ENCODE measurements at regions not wholly inside any gene's neighbourhood (a gene's known extent, or its start where the extent isn't known, plus 50 kb on each side); places are given as distances from the start of the nearest gene placed in this dataset.

DNA sequence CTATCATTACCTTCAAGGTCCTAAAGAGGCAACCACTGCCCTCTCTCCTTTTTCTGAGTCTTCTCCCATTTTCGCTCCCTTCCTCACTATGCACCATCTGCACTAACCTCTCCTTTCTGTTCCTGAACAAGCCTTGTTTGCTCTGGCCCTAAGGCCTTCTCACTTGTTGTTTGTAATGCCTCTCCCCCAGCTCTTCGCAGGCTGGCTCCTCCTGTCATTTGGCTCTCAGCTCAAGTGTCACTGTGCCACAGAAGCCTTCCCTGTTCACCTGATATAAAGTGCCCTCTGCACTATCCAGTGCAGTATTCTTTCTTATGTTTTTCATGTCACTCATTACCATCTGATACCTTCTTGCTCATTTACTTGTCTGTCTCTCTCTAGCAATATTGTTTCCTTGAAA, 303.7 kb downstream of the KCNN2 start:
- Histone ChIP-seq H3K27me3 (ENCODE audit: insufficient read depth, low read length) (no peaks in the 10 kb centered on the region), H2AFZ (ENCODE audit: low read depth, low read length, poor library complexity, severe bottlenecking) (no peak overlapping the region), H3K9ac (ENCODE audit: low read length) (no peak overlapping the region), H3K4me2 (ENCODE audit: low read length) (no peak overlapping the region), H3K4me1 (ENCODE audit: control insufficient read depth in 1 of 2, insufficient read depth in 2 of 2, low read length in 2 of 2) (no peaks in the 10 kb centered on the region), H3K36me3 (ENCODE audit: control insufficient read depth in 1 of 2, insufficient read depth in 2 of 2, low read length in 2 of 2) (no peaks in the 10 kb centered on the region), H3K79me2 (ENCODE audit: insufficient read depth, low read length) (no peaks in the 10 kb centered on the region), H3K27ac (ENCODE audit: low read depth, low read length) (no peak overlapping the region), H3K4me3 (replicated peaks in 1 of 2; ENCODE audit: low read depth in 1 of 2, low read length in 2 of 2) (no peak overlapping the region), H3K9me3 (ENCODE audit: control insufficient read depth in 1 of 2, insufficient read depth in 1 of 2, low read depth in 1 of 2, low read length in 2 of 2) (no peaks in the 10 kb centered on the region), H4K20me1 (ENCODE audit: insufficient read depth) (no peaks in the 10 kb centered on the region), H3K9me2 (ENCODE audit: insufficient read depth) (no peaks in the 10 kb centered on the region)
- no peak for ATAC-seq
- TF ChIP-seq JUND (IDR thresholded peaks at IDR 0.05) (no peak), EZH2phosphoT487 (IDR thresholded peaks at IDR 0.05; ENCODE audit: borderline replicate concordance) (no peak), CBX3 (IDR thresholded peaks at IDR 0.05; ENCODE audit: low read depth) (no peak), ELF1 (IDR thresholded peaks at IDR 0.05; ENCODE audit: borderline replicate concordance, low read depth) (no peak), SRF (IDR thresholded peaks at IDR 0.05; ENCODE audit: low read depth) (no peak), SP1 (IDR thresholded peaks at IDR 0.05; ENCODE audit: low read depth) (no peak), EGR1 (IDR thresholded peaks at IDR 0.05; ENCODE audit: low read depth) (no peak), EZH2 (IDR thresholded peaks at IDR 0.05) (no peak), ZNF274 (IDR thresholded peaks at IDR 0.05; ENCODE audit: low read depth, low read length) (no peak), MAX (IDR thresholded peaks at IDR 0.05) (no peak), TCF7L2 (IDR thresholded peaks at IDR 0.05; ENCODE audit: borderline replicate concordance, extremely low read depth, insufficient read depth, insufficient read length) (no peak)
- ChIA-PET POLR2A (no interaction called here), RAD21 (ENCODE audit: low non-redundant PET in 1 of 2, low total read pairs in 2 of 2, uncharacterized antibody in 2 of 2, unreplicated experiment in 2 of 2) (no interaction called here), CTCF (no interaction called here)
- intact Hi-C loops (cut with micrococcal nuclease): no loop called here
- BruUV-seq (replicated peaks): no TSS peak
- no peak for DNase-seq (ENCODE audit: low read depth, low spot score)

GRCh38 chr5:114660791-114661190, 298.9 kb downstream of the KCNN2 start:
- no TSS peak for BruUV-seq (replicated peaks)

More at GRCh38 chr5:114660791-114661190, 298.9 kb downstream of the KCNN2 start:
- Histone ChIP-seq H2AFZ (ENCODE audit: low read depth, low read length, poor library complexity, severe bottlenecking) (no peak overlapping the region), H3K4me3 (replicated peaks in 1 of 2; ENCODE audit: low read depth in 1 of 2, low read length in 2 of 2) (no peak overlapping the region), H3K27me3 (ENCODE audit: insufficient read depth, low read length) (no peaks in the 10 kb centered on the region), H3K9me2 (ENCODE audit: insufficient read depth) (no peaks in the 10 kb centered on the region), H3K27ac (ENCODE audit: low read depth, low read length) (no peak overlapping the region), H3K9me3 (ENCODE audit: control insufficient read depth in 1 of 2, insufficient read depth in 1 of 2, low read depth in 1 of 2, low read length in 2 of 2) (no peaks in the 10 kb centered on the region), H3K36me3 (ENCODE audit: control insufficient read depth in 1 of 2, insufficient read depth in 2 of 2, low read length in 2 of 2) (no peaks in the 10 kb centered on the region), H3K9ac (ENCODE audit: low read length) (no peak overlapping the region), H3K4me1 (ENCODE audit: control insufficient read depth in 1 of 2, insufficient read depth in 2 of 2, low read length in 2 of 2) (no peaks in the 10 kb centered on the region), H4K20me1 (ENCODE audit: insufficient read depth) (no peaks in the 10 kb centered on the region), H3K4me2 (ENCODE audit: low read length) (no peak overlapping the region), H3K79me2 (ENCODE audit: insufficient read depth, low read length) (no peaks in the 10 kb centered on the region)
- TF ChIP-seq ZNF274 (IDR thresholded peaks at IDR 0.05; ENCODE audit: low read depth, low read length): no peak
- no peak for TF ChIP-seq POLR2A (IDR thresholded peaks at IDR 0.05; ENCODE audit: borderline replicate concordance, extremely low read depth, insufficient read depth, insufficient read length)
- TF ChIP-seq, protein P1, sequence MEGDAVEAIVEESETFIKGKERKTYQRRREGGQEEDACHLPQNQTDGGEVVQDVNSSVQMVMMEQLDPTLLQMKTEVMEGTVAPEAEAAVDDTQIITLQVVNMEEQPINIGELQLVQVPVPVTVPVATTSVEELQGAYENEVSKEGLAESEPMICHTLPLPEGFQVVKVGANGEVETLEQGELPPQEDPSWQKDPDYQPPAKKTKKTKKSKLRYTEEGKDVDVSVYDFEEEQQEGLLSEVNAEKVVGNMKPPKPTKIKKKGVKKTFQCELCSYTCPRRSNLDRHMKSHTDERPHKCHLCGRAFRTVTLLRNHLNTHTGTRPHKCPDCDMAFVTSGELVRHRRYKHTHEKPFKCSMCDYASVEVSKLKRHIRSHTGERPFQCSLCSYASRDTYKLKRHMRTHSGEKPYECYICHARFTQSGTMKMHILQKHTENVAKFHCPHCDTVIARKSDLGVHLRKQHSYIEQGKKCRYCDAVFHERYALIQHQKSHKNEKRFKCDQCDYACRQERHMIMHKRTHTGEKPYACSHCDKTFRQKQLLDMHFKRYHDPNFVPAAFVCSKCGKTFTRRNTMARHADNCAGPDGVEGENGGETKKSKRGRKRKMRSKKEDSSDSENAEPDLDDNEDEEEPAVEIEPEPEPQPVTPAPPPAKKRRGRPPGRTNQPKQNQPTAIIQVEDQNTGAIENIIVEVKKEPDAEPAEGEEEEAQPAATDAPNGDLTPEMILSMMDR (IDR thresholded peaks at IDR 0.05 in 2 of 3, conservative IDR thresholded peaks at IDR 0.05 in 1 of 3; ENCODE audit: borderline replicate concordance in 1 of 3, insufficient read depth in 1 of 3, low read depth in 2 of 3, low read length in 2 of 3): no peak
- TF ChIP-seq CBX3 (IDR thresholded peaks at IDR 0.05; ENCODE audit: low read depth): no peak
- TF ChIP-seq, protein P2, sequence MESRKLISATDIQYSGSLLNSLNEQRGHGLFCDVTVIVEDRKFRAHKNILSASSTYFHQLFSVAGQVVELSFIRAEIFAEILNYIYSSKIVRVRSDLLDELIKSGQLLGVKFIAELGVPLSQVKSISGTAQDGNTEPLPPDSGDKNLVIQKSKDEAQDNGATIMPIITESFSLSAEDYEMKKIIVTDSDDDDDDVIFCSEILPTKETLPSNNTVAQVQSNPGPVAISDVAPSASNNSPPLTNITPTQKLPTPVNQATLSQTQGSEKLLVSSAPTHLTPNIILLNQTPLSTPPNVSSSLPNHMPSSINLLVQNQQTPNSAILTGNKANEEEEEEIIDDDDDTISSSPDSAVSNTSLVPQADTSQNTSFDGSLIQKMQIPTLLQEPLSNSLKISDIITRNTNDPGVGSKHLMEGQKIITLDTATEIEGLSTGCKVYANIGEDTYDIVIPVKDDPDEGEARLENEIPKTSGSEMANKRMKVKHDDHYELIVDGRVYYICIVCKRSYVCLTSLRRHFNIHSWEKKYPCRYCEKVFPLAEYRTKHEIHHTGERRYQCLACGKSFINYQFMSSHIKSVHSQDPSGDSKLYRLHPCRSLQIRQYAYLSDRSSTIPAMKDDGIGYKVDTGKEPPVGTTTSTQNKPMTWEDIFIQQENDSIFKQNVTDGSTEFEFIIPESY (IDR thresholded peaks at IDR 0.05; ENCODE audit: extremely low read depth, insufficient replicate concordance, low read length): no peak
- TF ChIP-seq YY1 (IDR thresholded peaks at IDR 0.05; ENCODE audit: extremely low read depth, insufficient replicate concordance, low read depth, low read length): no peak
- ChIA-PET RAD21 (ENCODE audit: low non-redundant PET in 1 of 2, low total read pairs in 2 of 2, uncharacterized antibody in 2 of 2, unreplicated experiment in 2 of 2) (no interaction called here), CTCF (no interaction called here), POLR2A (no interaction called here)
- no peak for DNase-seq (ENCODE audit: low read depth, low spot score)
- intact Hi-C loops (cut with micrococcal nuclease): no loop called here
- ATAC-seq: no peak
